ENCODE measurements at regions not wholly inside any gene's neighbourhood (a gene's known extent, or its start where the extent isn't known, plus 50 kb on each side); places are given as distances from the start of the nearest gene placed in this dataset.

- Mint-ChIP-seq H3K4me1 (peaks cover 31% of the 10 kb centered on the region), H3K9me3 (no peaks in the 10 kb centered on the region), H3K27ac (peak overlapping the region; percentile 43), H3K36me3 (no peaks in the 10 kb centered on the region), H3K27me3 (ENCODE audit: low read depth) (peaks cover 55% of the 10 kb centered on the region), H3K4me3 (peak overlapping the region; percentile 32)
- ATAC-seq (peak; percentile 81), DNase-seq (ENCODE audit: low spot score) (peak; percentile 21)
- ChIA-PET CTCF (interaction anchor here (0.7 to 1.6 kb wide), 3 partner anchors 23 to 728 kb away, joined by 3 to 6 read pairs (median 3); no protein-coding TSS in a partner anchor), POLR2A (interaction anchor here (1.7 kb wide), 1 partner anchor 31 kb away, joined by 3 read pairs; no protein-coding TSS in a partner anchor)
- TF ChIP-seq ZNF396 (CRISPR knock-in tag; IDR thresholded peaks at IDR 0.05; ENCODE audit: borderline replicate concordance): no peak
- TF ChIP-seq GABPB1 (CRISPR knock-in tag; IDR thresholded peaks at IDR 0.05): no peak
- TF ChIP-seq EMX1 (CRISPR knock-in tag; IDR thresholded peaks at IDR 0.05): no peak
- peak; percentile 66; the same call in 1 of the 2 replicates for TF ChIP-seq FOXP4 (CRISPR knock-in tag; IDR thresholded peaks at IDR 0.05)
- TF ChIP-seq ETV6 (CRISPR knock-in tag; IDR thresholded peaks at IDR 0.05): peak; percentile 32; the same call in 1 of the 2 replicates
- no peak for TF ChIP-seq IRF2 (CRISPR knock-in tag; IDR thresholded peaks at IDR 0.05; ENCODE audit: borderline replicate concordance, low read depth)
- no peak for TF ChIP-seq E2F5 (CRISPR knock-in tag; IDR thresholded peaks at IDR 0.05)
Measured at GRCh38 chr9:99488131-99489059, 266.3 kb downstream of the SEC61B start.

GRCh38 chr9:99489060-99489413 is 267.0 kb downstream of the SEC61B start:
- DNase-seq (ENCODE audit: low spot score) (no peak), ATAC-seq (no peak)
- peaks cover 55% of the 10 kb centered on the region for H3K27me3 Mint-ChIP-seq (ENCODE audit: low read depth)
- peak overlapping the region; percentile 43; the same call in 1 of the 2 replicates for H3K27ac Mint-ChIP-seq
- no peaks in the 10 kb centered on the region for H3K36me3 Mint-ChIP-seq
- ChIA-PET POLR2A (no interaction called here), CTCF (interaction anchor here (1.2 to 1.6 kb wide), 2 partner anchors 23 to 304 kb away, joined by 3 to 6 read pairs; no protein-coding TSS in a partner anchor)
- no peak overlapping the region for H3K4me3 Mint-ChIP-seq
- H3K4me1 Mint-ChIP-seq: peaks cover 31% of the 10 kb centered on the region
- H3K9me3 Mint-ChIP-seq: no peaks in the 10 kb centered on the region
- no peak for TF ChIP-seq SMAD3 (CRISPR knock-in tag; IDR thresholded peaks at IDR 0.05; ENCODE audit: borderline replicate concordance)
- no peak for TF ChIP-seq ELF4 (CRISPR knock-in tag; IDR thresholded peaks at IDR 0.05; ENCODE audit: low read depth)
- no peak for TF ChIP-seq ZBTB43 (CRISPR knock-in tag; IDR thresholded peaks at IDR 0.05)
- TF ChIP-seq ZNF671 (CRISPR knock-in tag; IDR thresholded peaks at IDR 0.05): no peak
- no peak for TF ChIP-seq ZNF121 (CRISPR knock-in tag; IDR thresholded peaks at IDR 0.05)
- no peak for TF ChIP-seq ZNF396 (CRISPR knock-in tag; IDR thresholded peaks at IDR 0.05; ENCODE audit: borderline replicate concordance)
- no peak for TF ChIP-seq MLX (CRISPR knock-in tag; IDR thresholded peaks at IDR 0.05)
- no peak for TF ChIP-seq E2F4 (CRISPR knock-in tag; IDR thresholded peaks at IDR 0.05; ENCODE audit: borderline replicate concordance, low read depth)
- no peak for TF ChIP-seq NR1H2 (CRISPR knock-in tag; IDR thresholded peaks at IDR 0.05)
- TF ChIP-seq SOX15 (CRISPR knock-in tag; IDR thresholded peaks at IDR 0.05): no peak
- no peak for TF ChIP-seq MXD4 (CRISPR knock-in tag; IDR thresholded peaks at IDR 0.05; ENCODE audit: borderline replicate concordance)
- TF ChIP-seq ZNF138 (CRISPR knock-in tag; conservative IDR thresholded peaks at IDR 0.05): no peak
- TF ChIP-seq PRRX2 (CRISPR knock-in tag; IDR thresholded peaks at IDR 0.05): no peak
- TF ChIP-seq ATF1 (CRISPR knock-in tag; IDR thresholded peaks at IDR 0.05): no peak
- no peak for TF ChIP-seq ZNF512 (CRISPR knock-in tag; IDR thresholded peaks at IDR 0.05; ENCODE audit: borderline replicate concordance)
- TF ChIP-seq GTF2I (CRISPR knock-in tag; conservative IDR thresholded peaks at IDR 0.05): no peak
- no peak for TF ChIP-seq ATF2 (CRISPR knock-in tag; IDR thresholded peaks at IDR 0.05; ENCODE audit: borderline replicate concordance, low read depth)
- no peak for TF ChIP-seq OVOL2 (CRISPR knock-in tag; IDR thresholded peaks at IDR 0.05; ENCODE audit: borderline replicate concordance)
- no peak for TF ChIP-seq ZMAT4 (CRISPR knock-in tag; IDR thresholded peaks at IDR 0.05)

Measured in WTC11 (cell line).